WERI-Rb-1 (cell line): ENCODE measurements at regions not wholly inside any gene's neighbourhood (a gene's known extent, or its start where the extent isn't known, plus 50 kb on each side); places are given as distances from the start of the nearest gene placed in this dataset.

Experiments
- DNase-seq: peaks from one replicate; pipeline ENCODE4 v3.0.0-alpha.2; 2020
- H3K27ac ChIP-seq: fragments of 250-450 bp; sonication (Bioruptor Pico); 2 replicates; pipeline ENCODE4 v1.5.1; 2020; ENCODE audit warnings: mild to moderate bottlenecking, moderate library complexity
- H3K27me3 ChIP-seq: fragments of 250-450 bp; sonication (Bioruptor Pico); 2 replicates; pipeline ENCODE4 v1.5.1; 2021; ENCODE audit warnings: mild to moderate bottlenecking, low read depth, moderate library complexity; ENCODE audit not compliant: insufficient read depth, severe bottlenecking
- H3K36me3 ChIP-seq: fragments of 250-450 bp; sonication (Bioruptor Pico); 2 replicates; pipeline ENCODE4 v1.5.1; 2020; ENCODE audit warnings: mild to moderate bottlenecking, moderate library complexity
- H3K4me3 ChIP-seq: 2 replicates; pipeline ENCODE4 v1.5.1; 2011; ENCODE audit warnings: low read depth, mild to moderate bottlenecking, control low read depth, low read length
- H3K9me3 ChIP-seq: fragments of 250-450 bp; sonication (Bioruptor Pico); 2 replicates; pipeline ENCODE4 v1.5.1; 2021; ENCODE audit warnings: mild to moderate bottlenecking, moderate library complexity; ENCODE audit not compliant: severe bottlenecking
- TF ChIP-seq, protein P1 (sequence below): IDR thresholded peaks from 2 replicates; pipeline ENCODE4 v1.5.1; 2011; ENCODE audit warnings: low read depth, mild to moderate bottlenecking, control low read depth, inconsistent platforms, low read length

GRCh38 chr6:22361576-22361975, 64.7 kb upstream of the PRL start:
- Histone ChIP-seq H3K27ac (no peak overlapping the region), H3K4me3 (no peak overlapping the region), H3K27me3 (no peaks in the 10 kb centered on the region), H3K9me3 (peaks cover 7% of the 10 kb centered on the region), H3K36me3 (no peaks in the 10 kb centered on the region)
- TF ChIP-seq, protein P1, sequence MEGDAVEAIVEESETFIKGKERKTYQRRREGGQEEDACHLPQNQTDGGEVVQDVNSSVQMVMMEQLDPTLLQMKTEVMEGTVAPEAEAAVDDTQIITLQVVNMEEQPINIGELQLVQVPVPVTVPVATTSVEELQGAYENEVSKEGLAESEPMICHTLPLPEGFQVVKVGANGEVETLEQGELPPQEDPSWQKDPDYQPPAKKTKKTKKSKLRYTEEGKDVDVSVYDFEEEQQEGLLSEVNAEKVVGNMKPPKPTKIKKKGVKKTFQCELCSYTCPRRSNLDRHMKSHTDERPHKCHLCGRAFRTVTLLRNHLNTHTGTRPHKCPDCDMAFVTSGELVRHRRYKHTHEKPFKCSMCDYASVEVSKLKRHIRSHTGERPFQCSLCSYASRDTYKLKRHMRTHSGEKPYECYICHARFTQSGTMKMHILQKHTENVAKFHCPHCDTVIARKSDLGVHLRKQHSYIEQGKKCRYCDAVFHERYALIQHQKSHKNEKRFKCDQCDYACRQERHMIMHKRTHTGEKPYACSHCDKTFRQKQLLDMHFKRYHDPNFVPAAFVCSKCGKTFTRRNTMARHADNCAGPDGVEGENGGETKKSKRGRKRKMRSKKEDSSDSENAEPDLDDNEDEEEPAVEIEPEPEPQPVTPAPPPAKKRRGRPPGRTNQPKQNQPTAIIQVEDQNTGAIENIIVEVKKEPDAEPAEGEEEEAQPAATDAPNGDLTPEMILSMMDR, result no peak
- DNase-seq, result peak; percentile 24

DNA sequence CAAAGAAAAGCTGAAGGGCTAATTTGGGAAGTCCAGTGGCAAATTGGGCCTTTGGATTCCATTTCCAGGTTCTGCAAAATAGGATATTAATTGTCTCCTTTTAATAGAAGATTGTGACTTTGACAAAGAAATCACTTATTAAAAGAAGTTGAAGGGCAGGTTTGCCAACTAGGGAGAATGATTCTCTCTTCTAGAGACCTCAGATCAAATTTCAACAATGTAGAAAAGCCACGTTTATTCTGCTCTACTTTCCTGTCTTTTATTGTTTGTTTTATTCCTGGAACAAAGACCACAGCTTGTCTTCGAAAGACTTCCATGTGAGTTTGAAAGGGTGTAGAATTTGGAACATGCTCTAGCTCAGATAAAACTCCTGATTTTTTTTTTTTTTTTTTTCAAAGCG, 65.5 kb upstream of the PRL start:
- no peak for DNase-seq
- Histone ChIP-seq H3K36me3 (no peaks in the 10 kb centered on the region), H3K27ac (no peak overlapping the region), H3K4me3 (no peak overlapping the region), H3K9me3 (peaks cover 7% of the 10 kb centered on the region), H3K27me3 (no peaks in the 10 kb centered on the region)
- TF ChIP-seq, protein P1, result no peak

GRCh38 chr6:22363166-22363713, 66.4 kb upstream of the PRL start:
- Histone ChIP-seq H3K36me3 (no peaks in the 10 kb centered on the region), H3K9me3 (peaks cover 7% of the 10 kb centered on the region), H3K27me3 (no peaks in the 10 kb centered on the region), H3K4me3 (no peak overlapping the region), H3K27ac (no peak overlapping the region)
- no peak for DNase-seq
- TF ChIP-seq, protein P1, result no peak

GRCh38 chr6:22363714-22364239, 66.9 kb upstream of the PRL start:
- TF ChIP-seq, protein P1, result no peak
- Histone ChIP-seq H3K9me3 (peaks cover 7% of the 10 kb centered on the region), H3K27ac (no peak overlapping the region), H3K27me3 (no peaks in the 10 kb centered on the region), H3K36me3 (no peaks in the 10 kb centered on the region), H3K4me3 (no peak overlapping the region)
- DNase-seq, result no peak

- Histone ChIP-seq H3K9me3 (peaks cover 7% of the 10 kb centered on the region), H3K4me3 (no peak overlapping the region), H3K27me3 (no peaks in the 10 kb centered on the region), H3K36me3 (no peaks in the 10 kb centered on the region), H3K27ac (no peak overlapping the region)
- TF ChIP-seq, protein P1, result no peak
- DNase-seq, result no peak
Observed at GRCh38 chr6:22364306-22364705, 67.5 kb upstream of the PRL start.

DNA sequence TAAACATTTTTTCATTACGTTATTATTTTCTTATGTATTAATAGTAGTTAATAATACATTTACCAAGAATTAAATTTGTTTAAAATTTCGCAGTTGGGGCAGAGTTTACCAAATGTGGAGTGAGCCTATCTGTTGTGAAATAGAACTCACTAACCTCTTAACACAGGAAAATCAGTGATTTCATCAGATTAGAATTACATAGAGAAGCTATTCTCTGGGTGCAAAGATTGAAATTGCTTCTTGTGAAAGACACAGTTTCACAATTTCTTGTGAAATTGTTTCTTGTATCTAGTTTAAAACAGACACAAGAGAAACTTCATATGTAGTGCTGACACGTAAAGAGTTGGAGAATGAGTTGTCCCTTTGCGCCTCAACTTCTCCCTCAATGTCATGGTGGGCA, 69.4 kb upstream of the PRL start:
- TF ChIP-seq, protein P1, result no peak
- Histone ChIP-seq H3K9me3 (peaks cover 9% of the 10 kb centered on the region), H3K27me3 (no peaks in the 10 kb centered on the region), H3K27ac (no peak overlapping the region), H3K4me3 (no peak overlapping the region), H3K36me3 (no peaks in the 10 kb centered on the region)
- no peak for DNase-seq
